SH-SY5Y (cell line): ENCODE measurements at regions not wholly inside any gene's neighbourhood (a gene's known extent, or its start where the extent isn't known, plus 50 kb on each side); places are given as distances from the start of the nearest gene placed in this dataset.

Experiments
- GATA2 ChIP-seq: IDR thresholded peaks from 2 replicates; pipeline ENCODE4 v1.6.1; 2011; ENCODE audit warnings: mild to moderate bottlenecking, low read depth, low read length
- GATA3 ChIP-seq: IDR thresholded peaks from 2 replicates; pipeline ENCODE4 v1.6.1; 2011; ENCODE audit warnings: low read depth, mild to moderate bottlenecking, low read length, moderate library complexity

- TF ChIP-seq GATA2, result no peak
- no peak for TF ChIP-seq GATA3
Observed at GRCh38 chr10:117662751-117663540, 120.4 kb downstream of the EMX2 start.
